ENCODE measurements at regions not wholly inside any gene's neighbourhood (a gene's known extent, or its start where the extent isn't known, plus 50 kb on each side); places are given as distances from the start of the nearest gene placed in this dataset.
"Not testable (repeated sequence)": the region's sequence is repeated elsewhere in the genome, so short reads cannot be mapped to it uniquely, and the experiment has no call there.

DNA sequence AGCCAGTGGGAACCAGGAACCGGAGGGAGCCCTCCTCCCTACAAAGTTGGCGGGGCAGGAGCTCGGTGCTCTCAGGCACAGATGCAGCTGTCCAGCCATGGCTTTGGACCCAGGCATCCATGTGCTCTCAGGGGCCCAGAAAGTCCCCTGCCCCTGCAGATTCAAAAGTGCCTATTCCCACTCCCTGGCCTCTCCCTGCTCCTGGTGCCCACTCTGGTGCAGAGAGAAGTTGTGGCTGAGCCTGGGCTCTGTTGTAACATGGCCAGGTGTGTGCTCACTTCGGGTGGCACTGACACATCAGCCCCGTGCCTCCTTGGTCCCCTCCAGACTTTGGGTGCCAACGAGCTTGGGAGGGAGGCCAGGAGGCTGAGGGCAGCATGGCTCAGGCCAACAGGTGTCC lies 315.8 kb upstream of the KYNU start:
- Histone ChIP-seq H3K27me3 (ENCODE audit: control insufficient read depth, insufficient read depth, low read length) (no peaks in the 10 kb centered on the region), H3K27ac (ENCODE audit: low read length) (no peak overlapping the region), H3K36me3 (ENCODE audit: control insufficient read depth, insufficient read depth, low read length) (no peaks in the 10 kb centered on the region), H3K4me1 (ENCODE audit: control insufficient read depth, insufficient read depth, low read length) (no peaks in the 10 kb centered on the region), H3K4me3 (ENCODE audit: low read length) (no peak overlapping the region), H3K9me3 (ENCODE audit: control insufficient read depth, insufficient read depth, low read length) (no peaks in the 10 kb centered on the region)
- no CpG with 5 or more reads among the region's 6 CpGs for WGBS (ENCODE audit: insufficient coverage, insufficient read length)
- DNase-seq (ENCODE audit: low read depth, low spot score) = no peak

DNA sequence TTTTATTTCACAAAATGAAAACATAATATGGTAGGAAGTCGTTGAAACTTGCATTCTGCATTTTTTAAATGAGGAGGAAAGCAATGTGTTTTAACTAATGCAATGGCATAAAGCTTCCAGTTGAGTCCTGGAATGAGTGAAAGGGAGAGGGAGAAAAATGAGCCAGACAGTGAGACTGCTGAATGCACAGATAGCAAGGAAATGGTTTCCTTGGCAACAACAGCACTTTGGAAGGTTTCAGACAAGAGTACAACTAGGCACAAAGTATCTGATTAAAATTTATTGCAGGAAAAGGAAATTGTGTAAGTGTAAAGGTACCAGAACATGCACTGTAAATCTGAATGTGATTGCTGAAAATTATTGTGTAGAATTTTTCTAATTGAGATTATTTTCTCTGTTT lies 320.1 kb upstream of the KYNU start:
- Histone ChIP-seq H3K27ac (ENCODE audit: low read length) (no peak overlapping the region), H3K4me1 (ENCODE audit: control insufficient read depth, insufficient read depth, low read length) (no peaks in the 10 kb centered on the region), H3K9me3 (ENCODE audit: control insufficient read depth, insufficient read depth, low read length) (no peaks in the 10 kb centered on the region), H3K4me3 (ENCODE audit: low read length) (no peak overlapping the region), H3K27me3 (ENCODE audit: control insufficient read depth, insufficient read depth, low read length) (no peaks in the 10 kb centered on the region), H3K36me3 (ENCODE audit: control insufficient read depth, insufficient read depth, low read length) (no peaks in the 10 kb centered on the region)
- DNase-seq (ENCODE audit: low read depth, low spot score) = no peak
- WGBS (ENCODE audit: insufficient coverage, insufficient read length) = no CpG with 5 or more reads among the region's 1 CpG

DNA sequence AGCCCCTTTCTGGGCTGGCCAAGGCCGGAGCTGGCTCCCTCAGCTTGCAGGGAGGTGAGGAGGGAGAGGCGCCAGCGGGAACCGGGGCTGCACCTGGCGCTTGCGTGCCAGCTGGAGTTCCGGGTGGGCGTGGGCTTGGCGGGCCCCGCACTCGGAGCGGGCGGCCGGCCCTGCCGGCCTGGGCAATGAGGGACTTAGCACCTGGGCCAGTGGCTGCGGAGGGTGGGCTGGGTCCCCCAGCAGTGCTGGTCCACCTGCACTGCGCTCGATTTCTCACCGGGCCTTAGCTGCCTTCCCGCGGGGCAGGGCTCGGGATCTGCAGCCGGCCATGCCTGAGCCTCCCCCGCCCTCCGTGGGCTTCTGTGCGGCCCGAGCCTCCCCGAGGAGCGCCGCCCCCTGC lies 331.5 kb upstream of the KYNU start:
- no CpG with 5 or more reads among the region's 30 CpGs for WGBS (ENCODE audit: insufficient coverage, insufficient read length)
- not testable (repeated sequence) for DNase-seq (ENCODE audit: low read depth, low spot score)

DNA sequence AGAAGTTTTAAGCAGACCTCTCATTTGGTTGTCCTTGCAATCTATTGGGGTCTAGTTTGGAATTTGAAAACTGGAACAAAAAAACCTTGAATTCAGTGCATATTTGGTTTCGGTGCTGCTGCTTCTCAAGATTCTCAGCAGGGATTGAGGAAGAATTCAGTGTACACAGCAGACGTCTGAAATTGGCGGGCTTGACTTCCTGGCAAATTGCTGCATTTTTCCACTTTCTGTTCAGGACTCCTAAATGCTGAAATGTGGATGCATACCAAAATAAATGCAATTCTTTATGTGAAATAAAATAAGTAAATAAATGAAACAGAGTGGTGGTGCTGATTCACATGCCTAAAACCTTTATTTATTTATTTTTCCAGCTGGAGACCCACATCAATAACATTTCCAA lies 332.4 kb upstream of the KYNU start:
- H3K36me3 ChIP-seq (ENCODE audit: control insufficient read depth, insufficient read depth, low read length) = no peaks in the 10 kb centered on the region
- H3K4me1 ChIP-seq (ENCODE audit: control insufficient read depth, insufficient read depth, low read length) = no peaks in the 10 kb centered on the region; the same call in 1 of the 2 replicates
- no peaks in the 10 kb centered on the region for H3K9me3 ChIP-seq (ENCODE audit: control insufficient read depth, insufficient read depth, low read length)
- no CpG with 5 or more reads among the region's 3 CpGs for WGBS (ENCODE audit: insufficient coverage, insufficient read length)
- no peaks in the 10 kb centered on the region for H3K27me3 ChIP-seq (ENCODE audit: control insufficient read depth, insufficient read depth, low read length)
- H3K4me3 ChIP-seq (ENCODE audit: low read length) = no peak overlapping the region
- H3K27ac ChIP-seq (ENCODE audit: low read length) = no peak overlapping the region
- DNase-seq (ENCODE audit: low read depth, low spot score) = no peak

More for the DNA sequence above, 331.5 kb upstream of the KYNU start:
- H3K4me1 ChIP-seq (ENCODE audit: control insufficient read depth, insufficient read depth, low read length); H3K4me3 ChIP-seq (ENCODE audit: low read length); H3K9me3 ChIP-seq (ENCODE audit: control insufficient read depth, insufficient read depth, low read length); H3K36me3 ChIP-seq (ENCODE audit: control insufficient read depth, insufficient read depth, low read length); H3K27ac ChIP-seq (ENCODE audit: low read length); H3K27me3 ChIP-seq (ENCODE audit: control insufficient read depth, insufficient read depth, low read length): not testable (repeated sequence)

DNA sequence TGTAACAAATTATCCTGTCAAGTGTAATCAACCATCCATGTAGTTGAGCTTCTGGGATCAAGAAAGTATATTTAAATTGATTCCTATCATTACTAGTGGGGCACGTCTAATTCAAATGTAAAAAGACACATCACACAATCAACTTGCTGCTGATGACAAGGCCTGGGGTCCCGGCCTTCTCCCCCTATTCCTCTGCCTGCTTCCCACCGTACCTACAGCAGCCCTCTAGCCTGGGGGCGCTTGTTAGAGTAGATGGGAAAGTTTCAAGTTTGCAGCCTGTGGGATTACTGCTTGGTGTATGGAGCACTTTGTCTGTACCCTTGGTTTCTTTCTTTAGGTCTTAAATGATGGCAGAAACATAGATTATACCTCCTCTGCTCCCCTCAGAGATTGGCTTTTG lies 333.3 kb upstream of the KYNU start:
- no peak overlapping the region for H3K27ac ChIP-seq (ENCODE audit: low read length)
- DNase-seq (ENCODE audit: low read depth, low spot score) = no peak
- no peaks in the 10 kb centered on the region for H3K9me3 ChIP-seq (ENCODE audit: control insufficient read depth, insufficient read depth, low read length)
- H3K27me3 ChIP-seq (ENCODE audit: control insufficient read depth, insufficient read depth, low read length) = no peaks in the 10 kb centered on the region
- no peaks in the 10 kb centered on the region; the same call in 1 of the 2 replicates for H3K4me1 ChIP-seq (ENCODE audit: control insufficient read depth, insufficient read depth, low read length)
- no peak overlapping the region for H3K4me3 ChIP-seq (ENCODE audit: low read length)
- no CpG with 5 or more reads among the region's 4 CpGs for WGBS (ENCODE audit: insufficient coverage, insufficient read length)
- no peaks in the 10 kb centered on the region for H3K36me3 ChIP-seq (ENCODE audit: control insufficient read depth, insufficient read depth, low read length)

DNA sequence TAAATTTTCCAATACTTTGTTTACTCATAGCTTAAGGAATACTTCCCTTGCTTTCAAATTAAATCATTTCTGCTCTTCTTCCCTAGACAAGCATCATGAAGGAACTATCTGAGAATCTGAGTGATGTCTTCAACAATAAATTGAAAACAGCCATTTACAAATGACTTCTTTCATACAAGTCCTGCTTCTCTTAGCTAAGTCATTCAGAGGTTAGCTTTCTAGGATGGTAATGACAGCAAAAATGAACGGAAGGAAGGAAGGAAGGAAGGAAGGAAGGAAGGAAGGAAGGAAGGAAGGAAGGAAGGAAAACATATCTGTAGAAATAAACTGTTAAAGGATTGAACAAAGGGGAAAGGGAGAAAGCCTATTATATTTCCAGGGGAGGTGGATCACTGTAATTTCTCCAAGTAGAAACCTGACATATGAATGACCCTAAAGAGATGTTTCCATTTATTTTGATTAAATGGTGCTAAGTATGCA lies 335.0 kb upstream of the KYNU start:
- Histone ChIP-seq H3K4me3 (ENCODE audit: low read length) (no peak overlapping the region), H3K27ac (ENCODE audit: low read length) (no peak overlapping the region), H3K9me3 (ENCODE audit: control insufficient read depth, insufficient read depth, low read length) (no peaks in the 10 kb centered on the region), H3K36me3 (ENCODE audit: control insufficient read depth, insufficient read depth, low read length) (no peaks in the 10 kb centered on the region), H3K4me1 (ENCODE audit: control insufficient read depth, insufficient read depth, low read length) (no peaks in the 10 kb centered on the region; the same call in 1 of the 2 replicates), H3K27me3 (ENCODE audit: control insufficient read depth, insufficient read depth, low read length) (no peaks in the 10 kb centered on the region)
- WGBS (ENCODE audit: insufficient coverage, insufficient read length) = no CpG with 5 or more reads among the region's 1 CpG
- DNase-seq (ENCODE audit: low read depth, low spot score) = no peak

DNA sequence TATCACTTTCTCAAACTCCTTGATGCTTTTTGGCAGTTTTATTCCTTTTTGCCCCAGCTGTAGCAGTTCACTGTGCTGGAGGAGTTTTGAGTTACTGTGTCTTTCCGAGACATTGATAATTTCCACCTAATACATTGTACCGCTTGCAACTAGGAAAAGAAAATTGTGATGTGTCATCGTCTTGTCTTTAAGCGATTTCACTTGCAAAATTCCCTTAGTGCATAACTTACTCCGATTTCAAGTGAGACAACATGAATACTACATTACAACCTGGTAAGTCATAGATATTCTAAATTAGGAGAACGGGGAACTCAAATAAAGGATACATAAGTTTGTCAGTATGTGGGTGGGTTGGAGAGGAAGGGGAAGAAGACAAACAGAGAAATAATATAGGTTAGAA lies 340.5 kb upstream of the KYNU start:
- Histone ChIP-seq H3K4me1 (ENCODE audit: control insufficient read depth, insufficient read depth, low read length) (no peaks in the 10 kb centered on the region), H3K27ac (ENCODE audit: low read length) (no peak overlapping the region), H3K27me3 (ENCODE audit: control insufficient read depth, insufficient read depth, low read length) (no peaks in the 10 kb centered on the region), H3K36me3 (ENCODE audit: control insufficient read depth, insufficient read depth, low read length) (no peaks in the 10 kb centered on the region), H3K9me3 (ENCODE audit: control insufficient read depth, insufficient read depth, low read length) (no peaks in the 10 kb centered on the region), H3K4me3 (ENCODE audit: low read length) (no peak overlapping the region)
- WGBS (ENCODE audit: insufficient coverage, insufficient read length) = no CpG with 5 or more reads among the region's 6 CpGs
- no peak for DNase-seq (ENCODE audit: low read depth, low spot score)

DNA sequence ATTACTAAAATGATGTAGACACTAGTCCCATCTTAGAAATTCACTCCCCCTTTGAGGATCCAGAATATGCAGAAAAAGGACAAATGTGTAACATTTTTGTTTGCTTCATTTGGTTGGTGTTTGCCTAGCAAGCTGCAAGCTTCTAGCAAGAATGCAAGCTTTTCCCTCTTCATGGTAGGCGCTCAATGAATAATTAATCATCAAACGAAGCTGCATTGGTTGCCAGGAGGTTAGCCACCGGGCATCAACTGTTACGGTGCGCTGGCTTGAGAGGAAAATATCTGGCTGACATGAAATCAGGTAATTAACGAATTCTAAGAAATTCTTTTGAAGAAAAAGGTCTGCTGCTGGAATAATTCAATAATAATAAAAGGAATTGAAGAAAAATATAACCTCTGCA lies 341.0 kb upstream of the KYNU start:
- no CpG with 5 or more reads among the region's 6 CpGs for WGBS (ENCODE audit: insufficient coverage, insufficient read length)

DNA sequence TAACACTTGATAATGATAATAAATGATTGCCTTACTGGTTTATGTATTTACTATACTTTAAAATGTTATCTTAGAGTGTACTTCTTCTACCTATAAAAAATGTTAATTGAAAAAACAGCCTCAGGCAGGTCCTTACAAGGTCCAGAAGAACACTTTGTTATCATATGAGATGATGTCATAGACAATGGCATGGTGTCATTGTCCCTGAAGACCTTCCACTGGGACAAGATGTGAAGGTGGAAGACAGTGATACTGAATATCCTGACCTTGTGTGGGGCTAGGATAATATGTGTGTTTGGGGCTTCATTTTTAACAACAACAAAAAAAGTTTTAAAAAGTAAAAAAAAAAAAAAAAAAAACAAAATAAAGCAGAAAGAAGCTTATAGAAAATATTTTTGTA lies 342.2 kb upstream of the KYNU start:
- Histone ChIP-seq H3K4me3 (ENCODE audit: low read length) (no peak overlapping the region), H3K4me1 (ENCODE audit: control insufficient read depth, insufficient read depth, low read length) (no peaks in the 10 kb centered on the region), H3K27me3 (ENCODE audit: control insufficient read depth, insufficient read depth, low read length) (no peaks in the 10 kb centered on the region), H3K36me3 (ENCODE audit: control insufficient read depth, insufficient read depth, low read length) (no peaks in the 10 kb centered on the region), H3K9me3 (ENCODE audit: control insufficient read depth, insufficient read depth, low read length) (no peaks in the 10 kb centered on the region), H3K27ac (ENCODE audit: low read length) (no peak overlapping the region)
- no peak for DNase-seq (ENCODE audit: low read depth, low spot score)

More for the DNA sequence above, 341.0 kb upstream of the KYNU start:
- DNase-seq (ENCODE audit: low read depth, low spot score) = no peak
- H3K27me3 ChIP-seq (ENCODE audit: control insufficient read depth, insufficient read depth, low read length) = no peaks in the 10 kb centered on the region
- no peak overlapping the region for H3K27ac ChIP-seq (ENCODE audit: low read length)
- no peaks in the 10 kb centered on the region for H3K9me3 ChIP-seq (ENCODE audit: control insufficient read depth, insufficient read depth, low read length)
- no peak overlapping the region for H3K4me3 ChIP-seq (ENCODE audit: low read length)
- H3K36me3 ChIP-seq (ENCODE audit: control insufficient read depth, insufficient read depth, low read length) = no peaks in the 10 kb centered on the region
- H3K4me1 ChIP-seq (ENCODE audit: control insufficient read depth, insufficient read depth, low read length) = no peaks in the 10 kb centered on the region

DNA sequence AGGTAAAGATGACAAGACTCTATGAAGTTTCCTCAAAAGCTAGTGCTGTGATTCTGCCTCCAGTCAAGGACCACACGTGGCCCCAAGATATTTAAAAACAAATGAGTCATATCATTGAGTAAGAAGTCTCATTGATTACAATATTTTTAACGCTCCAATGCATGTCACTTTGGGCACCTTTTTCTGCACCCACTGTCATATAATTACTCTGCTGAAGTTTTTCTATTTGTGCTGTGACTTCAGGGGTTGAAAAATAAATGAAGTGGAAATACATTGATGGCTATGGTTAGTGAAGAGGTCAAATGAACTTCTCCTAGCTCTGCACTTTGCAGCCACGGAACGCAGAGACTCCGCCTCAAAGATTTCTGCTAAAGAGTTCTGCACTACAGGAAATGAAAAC lies 344.3 kb upstream of the KYNU start:
- H3K27ac ChIP-seq (ENCODE audit: low read length) = no peak overlapping the region
- H3K27me3 ChIP-seq (ENCODE audit: control insufficient read depth, insufficient read depth, low read length) = no peaks in the 10 kb centered on the region
- no peaks in the 10 kb centered on the region for H3K4me1 ChIP-seq (ENCODE audit: control insufficient read depth, insufficient read depth, low read length)
- no CpG with 5 or more reads among the region's 5 CpGs for WGBS (ENCODE audit: insufficient coverage, insufficient read length)
- H3K36me3 ChIP-seq (ENCODE audit: control insufficient read depth, insufficient read depth, low read length) = no peaks in the 10 kb centered on the region
- H3K9me3 ChIP-seq (ENCODE audit: control insufficient read depth, insufficient read depth, low read length) = no peaks in the 10 kb centered on the region
- no peak for DNase-seq (ENCODE audit: low read depth, low spot score)
- no peak overlapping the region for H3K4me3 ChIP-seq (ENCODE audit: low read length)

DNA sequence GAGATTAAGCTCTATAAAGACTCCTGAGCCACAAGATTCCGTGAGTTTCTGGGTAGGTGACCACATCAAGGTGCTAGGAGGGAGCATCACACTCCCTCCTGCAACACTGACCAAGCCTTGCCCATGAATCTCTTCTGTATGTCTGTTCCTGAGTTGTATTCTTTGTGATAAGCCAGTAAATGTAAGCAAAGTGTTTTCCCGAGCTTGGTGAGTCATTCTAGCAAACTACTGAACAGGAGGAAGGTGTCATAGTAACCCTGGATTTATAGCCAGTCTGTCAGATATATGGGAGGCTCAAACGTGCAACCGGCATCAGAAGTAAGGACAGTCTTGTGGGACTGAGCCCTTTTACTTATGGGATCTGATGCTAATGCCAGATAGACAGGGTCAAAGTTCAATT lies 346.1 kb upstream of the KYNU start:
- Histone ChIP-seq H3K36me3 (ENCODE audit: control insufficient read depth, insufficient read depth, low read length) (no peaks in the 10 kb centered on the region), H3K4me1 (ENCODE audit: control insufficient read depth, insufficient read depth, low read length) (no peaks in the 10 kb centered on the region), H3K4me3 (ENCODE audit: low read length) (no peak overlapping the region), H3K27me3 (ENCODE audit: control insufficient read depth, insufficient read depth, low read length) (no peaks in the 10 kb centered on the region), H3K27ac (ENCODE audit: low read length) (no peak overlapping the region), H3K9me3 (ENCODE audit: control insufficient read depth, insufficient read depth, low read length) (no peaks in the 10 kb centered on the region)
- no CpG with 5 or more reads among the region's 4 CpGs for WGBS (ENCODE audit: insufficient coverage, insufficient read length)
- no peak for DNase-seq (ENCODE audit: low read depth, low spot score)
